ENCODE measurements at regions not wholly inside any gene's neighbourhood (a gene's known extent, or its start where the extent isn't known, plus 50 kb on each side); places are given as distances from the start of the nearest gene placed in this dataset.

DNA sequence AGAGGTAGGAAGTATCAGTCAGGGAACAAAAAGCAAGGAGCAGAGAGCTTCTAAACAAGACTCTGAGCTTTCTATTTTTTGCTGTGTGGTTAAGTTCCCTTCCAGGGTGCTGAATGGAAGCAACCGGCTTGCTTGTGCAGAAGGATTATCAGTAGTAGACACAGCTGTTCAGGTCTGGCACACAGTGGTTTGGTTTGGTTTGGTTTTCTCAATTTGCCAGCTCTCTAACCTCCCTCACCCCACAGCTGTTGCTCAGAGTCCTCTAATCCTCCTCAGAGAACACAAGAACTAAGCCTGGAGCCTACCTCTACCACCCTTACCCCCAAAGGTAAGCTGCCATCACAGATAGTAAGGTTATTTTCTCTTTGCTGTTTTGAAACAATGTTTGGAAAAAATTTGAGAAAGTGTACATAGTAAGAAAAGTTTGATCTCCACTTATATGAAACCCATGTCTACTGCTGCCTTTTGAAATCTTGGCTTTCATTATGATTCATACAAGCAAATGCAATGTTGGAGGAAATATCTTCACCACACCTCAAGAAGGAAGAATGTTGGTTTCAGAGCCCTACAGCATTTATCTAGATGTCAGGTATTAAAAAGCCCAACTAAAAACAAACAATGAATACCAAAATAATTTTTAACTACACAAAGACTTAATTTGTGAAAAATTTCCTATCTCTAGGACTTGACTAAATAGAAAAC is 255.3 kb downstream of the NR4A2 start (continued):
- TF ChIP-seq, protein P1, sequence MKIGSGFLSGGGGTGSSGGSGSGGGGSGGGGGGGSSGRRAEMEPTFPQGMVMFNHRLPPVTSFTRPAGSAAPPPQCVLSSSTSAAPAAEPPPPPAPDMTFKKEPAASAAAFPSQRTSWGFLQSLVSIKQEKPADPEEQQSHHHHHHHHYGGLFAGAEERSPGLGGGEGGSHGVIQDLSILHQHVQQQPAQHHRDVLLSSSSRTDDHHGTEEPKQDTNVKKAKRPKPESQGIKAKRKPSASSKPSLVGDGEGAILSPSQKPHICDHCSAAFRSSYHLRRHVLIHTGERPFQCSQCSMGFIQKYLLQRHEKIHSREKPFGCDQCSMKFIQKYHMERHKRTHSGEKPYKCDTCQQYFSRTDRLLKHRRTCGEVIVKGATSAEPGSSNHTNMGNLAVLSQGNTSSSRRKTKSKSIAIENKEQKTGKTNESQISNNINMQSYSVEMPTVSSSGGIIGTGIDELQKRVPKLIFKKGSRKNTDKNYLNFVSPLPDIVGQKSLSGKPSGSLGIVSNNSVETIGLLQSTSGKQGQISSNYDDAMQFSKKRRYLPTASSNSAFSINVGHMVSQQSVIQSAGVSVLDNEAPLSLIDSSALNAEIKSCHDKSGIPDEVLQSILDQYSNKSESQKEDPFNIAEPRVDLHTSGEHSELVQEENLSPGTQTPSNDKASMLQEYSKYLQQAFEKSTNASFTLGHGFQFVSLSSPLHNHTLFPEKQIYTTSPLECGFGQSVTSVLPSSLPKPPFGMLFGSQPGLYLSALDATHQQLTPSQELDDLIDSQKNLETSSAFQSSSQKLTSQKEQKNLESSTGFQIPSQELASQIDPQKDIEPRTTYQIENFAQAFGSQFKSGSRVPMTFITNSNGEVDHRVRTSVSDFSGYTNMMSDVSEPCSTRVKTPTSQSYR (CRISPR knock-in tag; IDR thresholded peaks at IDR 0.05): no peak
- TF ChIP-seq ZNF317 (CRISPR knock-in tag; IDR thresholded peaks at IDR 0.05; ENCODE audit: borderline replicate concordance, low read depth) (no peak), HMGA2 (CRISPR knock-in tag; IDR thresholded peaks at IDR 0.05) (no peak), ELF4 (CRISPR knock-in tag; IDR thresholded peaks at IDR 0.05; ENCODE audit: low read depth) (no peak), IRF2 (CRISPR knock-in tag; IDR thresholded peaks at IDR 0.05; ENCODE audit: borderline replicate concordance, low read depth) (no peak), GABPB1 (CRISPR knock-in tag; IDR thresholded peaks at IDR 0.05) (no peak)
- TF ChIP-seq, protein P2, sequence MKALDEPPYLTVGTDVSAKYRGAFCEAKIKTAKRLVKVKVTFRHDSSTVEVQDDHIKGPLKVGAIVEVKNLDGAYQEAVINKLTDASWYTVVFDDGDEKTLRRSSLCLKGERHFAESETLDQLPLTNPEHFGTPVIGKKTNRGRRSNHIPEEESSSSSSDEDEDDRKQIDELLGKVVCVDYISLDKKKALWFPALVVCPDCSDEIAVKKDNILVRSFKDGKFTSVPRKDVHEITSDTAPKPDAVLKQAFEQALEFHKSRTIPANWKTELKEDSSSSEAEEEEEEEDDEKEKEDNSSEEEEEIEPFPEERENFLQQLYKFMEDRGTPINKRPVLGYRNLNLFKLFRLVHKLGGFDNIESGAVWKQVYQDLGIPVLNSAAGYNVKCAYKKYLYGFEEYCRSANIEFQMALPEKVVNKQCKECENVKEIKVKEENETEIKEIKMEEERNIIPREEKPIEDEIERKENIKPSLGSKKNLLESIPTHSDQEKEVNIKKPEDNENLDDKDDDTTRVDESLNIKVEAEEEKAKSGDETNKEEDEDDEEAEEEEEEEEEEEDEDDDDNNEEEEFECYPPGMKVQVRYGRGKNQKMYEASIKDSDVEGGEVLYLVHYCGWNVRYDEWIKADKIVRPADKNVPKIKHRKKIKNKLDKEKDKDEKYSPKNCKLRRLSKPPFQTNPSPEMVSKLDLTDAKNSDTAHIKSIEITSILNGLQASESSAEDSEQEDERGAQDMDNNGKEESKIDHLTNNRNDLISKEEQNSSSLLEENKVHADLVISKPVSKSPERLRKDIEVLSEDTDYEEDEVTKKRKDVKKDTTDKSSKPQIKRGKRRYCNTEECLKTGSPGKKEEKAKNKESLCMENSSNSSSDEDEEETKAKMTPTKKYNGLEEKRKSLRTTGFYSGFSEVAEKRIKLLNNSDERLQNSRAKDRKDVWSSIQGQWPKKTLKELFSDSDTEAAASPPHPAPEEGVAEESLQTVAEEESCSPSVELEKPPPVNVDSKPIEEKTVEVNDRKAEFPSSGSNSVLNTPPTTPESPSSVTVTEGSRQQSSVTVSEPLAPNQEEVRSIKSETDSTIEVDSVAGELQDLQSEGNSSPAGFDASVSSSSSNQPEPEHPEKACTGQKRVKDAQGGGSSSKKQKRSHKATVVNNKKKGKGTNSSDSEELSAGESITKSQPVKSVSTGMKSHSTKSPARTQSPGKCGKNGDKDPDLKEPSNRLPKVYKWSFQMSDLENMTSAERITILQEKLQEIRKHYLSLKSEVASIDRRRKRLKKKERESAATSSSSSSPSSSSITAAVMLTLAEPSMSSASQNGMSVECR (CRISPR knock-in tag; IDR thresholded peaks at IDR 0.05; ENCODE audit: borderline replicate concordance): no peak

DNA sequence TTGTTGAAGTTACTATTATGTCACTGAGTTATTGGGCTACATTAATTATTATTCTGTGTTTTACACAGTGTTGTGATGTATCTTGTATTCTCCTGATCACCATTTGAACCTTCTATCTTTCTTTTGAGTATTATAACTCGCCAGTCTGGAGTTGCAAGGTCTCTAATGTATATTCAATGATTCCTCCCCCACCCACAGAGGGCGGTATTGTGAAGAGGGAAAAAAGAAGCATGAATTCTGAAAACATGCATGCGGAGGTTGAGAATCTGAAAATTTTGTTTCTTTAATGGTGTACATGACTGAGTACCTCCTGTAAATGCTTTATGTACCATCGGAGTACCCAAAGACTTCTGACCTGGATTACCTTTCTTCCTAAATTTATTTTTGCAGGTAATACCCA is 266.6 kb downstream of the NR4A2 start:
- CTCF ChIA-PET: no interaction called here
- no peak for TF ChIP-seq ZNF423 (CRISPR knock-in tag; IDR thresholded peaks at IDR 0.05)
- TF ChIP-seq ZNF317 (CRISPR knock-in tag; IDR thresholded peaks at IDR 0.05; ENCODE audit: borderline replicate concordance, low read depth): no peak
- no peak for TF ChIP-seq ZNF219 (CRISPR knock-in tag; IDR thresholded peaks at IDR 0.05; ENCODE audit: borderline replicate concordance)
- TF ChIP-seq CBFB (CRISPR knock-in tag; IDR thresholded peaks at IDR 0.05; ENCODE audit: low read depth): no peak
- Mint-ChIP-seq H3K9me3 (no peaks in the 10 kb centered on the region), H3K27ac (no peak overlapping the region), H3K4me1 (no peaks in the 10 kb centered on the region), H3K4me3 (no peak overlapping the region), H3K27me3 (ENCODE audit: low read depth) (no peaks in the 10 kb centered on the region), H3K36me3 (no peaks in the 10 kb centered on the region)
- DNase-seq (ENCODE audit: low spot score): no peak
- POLR2A ChIA-PET: no interaction called here
- ATAC-seq: no peak; the same call in 1 of the 2 replicates

DNA sequence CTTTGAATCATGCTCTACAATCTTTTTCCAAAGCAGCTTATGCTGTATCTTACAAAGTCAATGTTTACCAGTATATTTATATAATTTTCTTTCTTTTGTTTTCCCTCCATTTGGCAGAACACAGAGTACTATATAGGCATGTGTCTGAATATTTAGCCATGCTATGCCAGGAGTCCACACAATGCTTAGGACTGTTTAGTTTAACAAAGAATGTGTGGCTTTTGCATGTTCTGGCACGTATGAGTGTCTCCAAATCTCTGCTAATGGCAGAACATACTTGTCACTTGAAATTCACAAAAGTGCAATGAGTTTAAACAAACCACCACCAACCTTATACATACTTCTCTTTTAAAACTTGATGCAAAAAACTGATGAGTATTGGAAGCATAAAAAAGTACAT is 268.0 kb downstream of the NR4A2 start:
- POLR2A ChIA-PET: no interaction called here
- H3K4me1 Mint-ChIP-seq: peaks cover 1% of the 10 kb centered on the region; the same call in 1 of the 2 replicates
- no peaks in the 10 kb centered on the region for H3K27me3 Mint-ChIP-seq (ENCODE audit: low read depth)
- no peak for ATAC-seq
- H3K4me3 Mint-ChIP-seq: no peak overlapping the region
- CTCF ChIA-PET: no interaction called here
- H3K36me3 Mint-ChIP-seq: no peaks in the 10 kb centered on the region
- no peak for DNase-seq (ENCODE audit: low spot score)
- H3K9me3 Mint-ChIP-seq: no peaks in the 10 kb centered on the region
- TF ChIP-seq, protein P3, sequence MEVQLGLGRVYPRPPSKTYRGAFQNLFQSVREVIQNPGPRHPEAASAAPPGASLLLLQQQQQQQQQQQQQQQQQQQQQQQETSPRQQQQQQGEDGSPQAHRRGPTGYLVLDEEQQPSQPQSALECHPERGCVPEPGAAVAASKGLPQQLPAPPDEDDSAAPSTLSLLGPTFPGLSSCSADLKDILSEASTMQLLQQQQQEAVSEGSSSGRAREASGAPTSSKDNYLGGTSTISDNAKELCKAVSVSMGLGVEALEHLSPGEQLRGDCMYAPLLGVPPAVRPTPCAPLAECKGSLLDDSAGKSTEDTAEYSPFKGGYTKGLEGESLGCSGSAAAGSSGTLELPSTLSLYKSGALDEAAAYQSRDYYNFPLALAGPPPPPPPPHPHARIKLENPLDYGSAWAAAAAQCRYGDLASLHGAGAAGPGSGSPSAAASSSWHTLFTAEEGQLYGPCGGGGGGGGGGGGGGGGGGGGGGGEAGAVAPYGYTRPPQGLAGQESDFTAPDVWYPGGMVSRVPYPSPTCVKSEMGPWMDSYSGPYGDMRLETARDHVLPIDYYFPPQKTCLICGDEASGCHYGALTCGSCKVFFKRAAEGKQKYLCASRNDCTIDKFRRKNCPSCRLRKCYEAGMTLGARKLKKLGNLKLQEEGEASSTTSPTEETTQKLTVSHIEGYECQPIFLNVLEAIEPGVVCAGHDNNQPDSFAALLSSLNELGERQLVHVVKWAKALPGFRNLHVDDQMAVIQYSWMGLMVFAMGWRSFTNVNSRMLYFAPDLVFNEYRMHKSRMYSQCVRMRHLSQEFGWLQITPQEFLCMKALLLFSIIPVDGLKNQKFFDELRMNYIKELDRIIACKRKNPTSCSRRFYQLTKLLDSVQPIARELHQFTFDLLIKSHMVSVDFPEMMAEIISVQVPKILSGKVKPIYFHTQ (CRISPR knock-in tag; IDR thresholded peaks at IDR 0.05): no peak
- TF ChIP-seq FOXJ3 (CRISPR knock-in tag; IDR thresholded peaks at IDR 0.05; ENCODE audit: borderline replicate concordance) (no peak), ZNF232 (CRISPR knock-in tag; IDR thresholded peaks at IDR 0.05) (no peak)
- TF ChIP-seq, protein P4, sequence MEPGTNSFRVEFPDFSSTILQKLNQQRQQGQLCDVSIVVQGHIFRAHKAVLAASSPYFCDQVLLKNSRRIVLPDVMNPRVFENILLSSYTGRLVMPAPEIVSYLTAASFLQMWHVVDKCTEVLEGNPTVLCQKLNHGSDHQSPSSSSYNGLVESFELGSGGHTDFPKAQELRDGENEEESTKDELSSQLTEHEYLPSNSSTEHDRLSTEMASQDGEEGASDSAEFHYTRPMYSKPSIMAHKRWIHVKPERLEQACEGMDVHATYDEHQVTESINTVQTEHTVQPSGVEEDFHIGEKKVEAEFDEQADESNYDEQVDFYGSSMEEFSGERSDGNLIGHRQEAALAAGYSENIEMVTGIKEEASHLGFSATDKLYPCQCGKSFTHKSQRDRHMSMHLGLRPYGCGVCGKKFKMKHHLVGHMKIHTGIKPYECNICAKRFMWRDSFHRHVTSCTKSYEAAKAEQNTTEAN (CRISPR knock-in tag; IDR thresholded peaks at IDR 0.05): no peak
- H3K27ac Mint-ChIP-seq: no peak overlapping the region
